ENCODE measurements at regions not wholly inside any gene's neighbourhood (a gene's known extent, or its start where the extent isn't known, plus 50 kb on each side); places are given as distances from the start of the nearest gene placed in this dataset.

- no peak for DNase-seq
Measured at GRCh38 chr2:207464007-207464406, 65.8 kb upstream of the CREB1 start.

GRCh38 chr2:207465894-207466293 lies 63.9 kb upstream of the CREB1 start:
- no peak for DNase-seq

GRCh38 chr2:207467716-207468347 lies 61.9 kb upstream of the CREB1 start:
- peak; percentile 36 for DNase-seq

- DNase-seq, result no peak
Measured at GRCh38 chr2:207468488-207468887, 61.3 kb upstream of the CREB1 start.

GRCh38 chr2:207469451-207469850 lies 60.3 kb upstream of the CREB1 start:
- no peak for DNase-seq

- no peak for DNase-seq
Measured at GRCh38 chr2:207469943-207470729, 59.6 kb upstream of the CREB1 start.

- no peak for DNase-seq
Measured at GRCh38 chr2:207471261-207471660, 58.5 kb upstream of the CREB1 start.

GRCh38 chr2:207472343-207473048 lies 57.3 kb upstream of the CREB1 start:
- DNase-seq, result no peak

GRCh38 chr2:207473049-207473930 lies 56.5 kb upstream of the CREB1 start:
- DNase-seq, result peak; percentile 23

GRCh38 chr2:207473931-207474235 lies 55.9 kb upstream of the CREB1 start:
- DNase-seq, result no peak

GRCh38 chr2:207474863-207475485 lies 54.8 kb upstream of the CREB1 start:
- no peak for DNase-seq

- DNase-seq, result no peak
Measured at GRCh38 chr2:207475546-207475945, 54.2 kb upstream of the CREB1 start.

- DNase-seq, result no peak
Measured at GRCh38 chr2:207477896-207478295, 51.9 kb upstream of the CREB1 start.

GRCh38 chr2:207478572-207478971 lies 51.2 kb upstream of the CREB1 start:
- DNase-seq, result no peak

- DNase-seq, result no peak
Measured at GRCh38 chr2:207479198-207479785, 50.5 kb upstream of the CREB1 start.

Measured in NK-92 treated with Interleukin-12 subunit alpha and Interleukin-12 subunit beta, amount 100 ng/mL, for 24 hours (cell line).